Left lung (tissue), 4 donors: ENCODE measurements at regions not wholly inside any gene's neighbourhood (a gene's known extent, or its start where the extent isn't known, plus 50 kb on each side); places are given as distances from the start of the nearest gene placed in this dataset.
A peak's percentile ranks its signal among the peaks of the same experiment; 100 is the strongest.

Source experiments
- ATAC-seq: fragments of 200-7000 bp; cut with Tn5 transposase; one replicate; pipeline ENCODE4 v1.9.1; 2020; ENCODE audit warnings: moderate library complexity
- DNase-seq, 4 donors: peaks; one replicate each; pipeline ENCODE4 v3.0.0-alpha.2; 2013 to 2020
- H3K27ac ChIP-seq, 2 donors: fragments of 200-600 bp; sonication (generic) in 1 of 2; one replicate each; pipeline versions ENCODE4 v1.5.0 to v1.8.0; 2020 to 2021
- H3K27me3 ChIP-seq, 2 donors: fragments of 200-600 bp; sonication (generic) in 1 of 2; one replicate each; pipeline versions ENCODE4 v1.5.0 to v1.8.0; 2020 to 2021
- H3K36me3 ChIP-seq, 2 donors: fragments of 200-600 bp; sonication (generic) in 1 of 2; one replicate each; pipeline versions ENCODE4 v1.5.0 to v1.8.0; 2020 to 2021
- H3K4me1 ChIP-seq, 2 donors: fragments of 200-600 bp; one replicate each; pipeline ENCODE4 v1.8.0; 2021
- H3K4me3 ChIP-seq, 2 donors: fragments of 200-600 bp; sonication (generic) in 1 of 2; one replicate each; pipeline versions ENCODE4 v1.5.0 to v1.8.0; 2020 to 2021; ENCODE audit warnings: mild to moderate bottlenecking in 1 of 2
- H3K9me3 ChIP-seq, 2 donors: fragments of 200-600 bp; sonication (generic) in 1 of 2; one replicate each; pipeline versions ENCODE4 v1.5.0 to v1.8.0; 2020 to 2021
- intact Hi-C, 2 donors: fragments of 100-400 bp; cut with DNase I; formaldehyde crosslinking; loops; one replicate each; pipeline versions ENCODE4 v1.11.2 to v1.14.2; 2022
- TF ChIP-seq, protein P1 (sequence below), 2 donors: fragments of 200-600 bp; sonication (generic) in 1 of 2; IDR thresholded peaks; one replicate each; pipeline versions ENCODE4 v1.5.0 to v1.8.0; 2021; ENCODE audit warnings: antibody characterized with exemption in 2 of 2
- donor health status: DM: no; HTN: yes; CAD: no.
- donor health status: DM: no; HTN: no; CAD: no.

DNA sequence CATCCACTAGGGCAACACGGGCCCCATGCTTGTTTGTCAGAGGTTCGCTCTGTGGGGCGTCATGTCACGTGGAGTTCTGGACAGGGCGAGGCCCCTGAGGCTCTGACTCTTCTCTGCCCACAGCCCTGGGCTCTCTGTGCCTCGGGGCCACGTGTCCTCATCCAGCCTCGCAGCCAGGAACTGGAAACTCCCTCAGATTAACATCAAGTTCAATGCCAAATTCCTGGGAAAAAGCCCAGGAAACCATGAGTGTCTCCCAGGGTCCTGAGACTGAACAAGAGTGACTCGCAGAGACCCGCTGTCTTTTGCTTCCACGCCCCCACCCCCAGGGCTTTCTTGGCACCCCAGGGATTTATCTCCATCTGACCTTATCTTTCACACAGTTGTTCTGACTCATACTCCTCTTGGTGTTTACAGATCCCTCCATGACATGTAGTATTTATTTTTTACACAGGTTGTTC, 174.0 kb upstream of the PIEZO2 start:
- H3K9me3 ChIP-seq: no peaks in the 10 kb centered on the region
- ATAC-seq: peak; percentile 13
- H3K4me1 ChIP-seq: peaks cover 0 to 3% of the 10 kb centered on the region in 2 donors
- DNase-seq: no peak
- intact Hi-C loops: no loop called here
- no peak overlapping the region for H3K27ac ChIP-seq
- TF ChIP-seq, protein P1, sequence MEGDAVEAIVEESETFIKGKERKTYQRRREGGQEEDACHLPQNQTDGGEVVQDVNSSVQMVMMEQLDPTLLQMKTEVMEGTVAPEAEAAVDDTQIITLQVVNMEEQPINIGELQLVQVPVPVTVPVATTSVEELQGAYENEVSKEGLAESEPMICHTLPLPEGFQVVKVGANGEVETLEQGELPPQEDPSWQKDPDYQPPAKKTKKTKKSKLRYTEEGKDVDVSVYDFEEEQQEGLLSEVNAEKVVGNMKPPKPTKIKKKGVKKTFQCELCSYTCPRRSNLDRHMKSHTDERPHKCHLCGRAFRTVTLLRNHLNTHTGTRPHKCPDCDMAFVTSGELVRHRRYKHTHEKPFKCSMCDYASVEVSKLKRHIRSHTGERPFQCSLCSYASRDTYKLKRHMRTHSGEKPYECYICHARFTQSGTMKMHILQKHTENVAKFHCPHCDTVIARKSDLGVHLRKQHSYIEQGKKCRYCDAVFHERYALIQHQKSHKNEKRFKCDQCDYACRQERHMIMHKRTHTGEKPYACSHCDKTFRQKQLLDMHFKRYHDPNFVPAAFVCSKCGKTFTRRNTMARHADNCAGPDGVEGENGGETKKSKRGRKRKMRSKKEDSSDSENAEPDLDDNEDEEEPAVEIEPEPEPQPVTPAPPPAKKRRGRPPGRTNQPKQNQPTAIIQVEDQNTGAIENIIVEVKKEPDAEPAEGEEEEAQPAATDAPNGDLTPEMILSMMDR (IDR thresholded peaks at IDR 0.05): no peak
- no peak overlapping the region for H3K4me3 ChIP-seq
- H3K27me3 ChIP-seq: no peaks in the 10 kb centered on the region
- H3K36me3 ChIP-seq: no peaks in the 10 kb centered on the region

DNA sequence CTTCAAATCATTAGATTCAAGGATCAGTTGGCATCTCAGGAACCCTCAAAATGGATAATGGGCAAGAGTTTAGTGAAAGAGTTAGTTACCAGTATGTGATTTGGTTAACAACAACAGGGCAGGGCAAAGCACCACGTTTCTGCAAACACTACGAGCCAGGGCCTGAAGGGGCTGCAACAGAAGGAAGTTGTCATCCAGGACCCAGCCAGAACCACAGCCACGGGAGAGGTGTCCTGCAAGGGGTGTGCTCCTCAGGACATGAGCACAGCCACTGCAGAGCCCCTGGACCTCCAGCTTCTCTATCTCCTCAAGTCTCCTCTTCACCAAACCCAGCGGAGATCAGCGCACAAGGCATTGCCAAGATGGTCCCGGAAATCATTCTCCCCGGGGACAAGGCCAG, 173.3 kb upstream of the PIEZO2 start:
- intact Hi-C loops: no loop called here
- H3K4me1 ChIP-seq: peaks cover 0 to 3% of the 10 kb centered on the region in 2 donors

DNA sequence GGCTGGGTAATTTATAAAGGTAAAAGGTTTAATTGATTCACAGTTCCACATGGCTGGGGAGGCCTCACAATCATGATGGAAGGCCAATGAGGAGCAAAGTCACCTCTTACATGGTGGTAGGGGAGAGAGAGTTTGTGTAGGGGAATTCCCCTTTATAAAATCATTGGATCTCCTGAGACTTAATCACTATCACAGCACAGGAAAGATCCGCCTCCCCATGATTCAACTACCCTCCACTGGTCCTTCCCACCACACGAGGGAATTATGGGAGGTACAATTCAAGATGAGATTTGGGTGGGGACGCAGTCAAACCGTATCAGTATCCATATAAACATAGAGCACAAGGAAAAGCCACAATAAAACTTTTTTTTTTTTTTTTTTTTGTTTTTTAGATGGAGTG, 172.6 kb upstream of the PIEZO2 start:
- Histone ChIP-seq H3K4me1 (peaks cover 0 to 2% of the 10 kb centered on the region in 2 donors), H3K27ac (no peak overlapping the region), H3K27me3 (no peaks in the 10 kb centered on the region), H3K4me3 (no peak overlapping the region), H3K36me3 (no peaks in the 10 kb centered on the region), H3K9me3 (no peaks in the 10 kb centered on the region)
- intact Hi-C loops: no loop called here
- TF ChIP-seq, protein P1 (IDR thresholded peaks at IDR 0.05): no peak
- no peak for ATAC-seq
- DNase-seq: no peak

More for the DNA sequence above, 173.3 kb upstream of the PIEZO2 start:
- no peak overlapping the region for H3K27ac ChIP-seq
- no peak overlapping the region for H3K4me3 ChIP-seq
- DNase-seq (no peak), ATAC-seq (no peak)
- no peaks in the 10 kb centered on the region for H3K27me3 ChIP-seq
- H3K9me3 ChIP-seq: no peaks in the 10 kb centered on the region
- H3K36me3 ChIP-seq: no peaks in the 10 kb centered on the region
- TF ChIP-seq, protein P1 (IDR thresholded peaks at IDR 0.05): no peak

DNA sequence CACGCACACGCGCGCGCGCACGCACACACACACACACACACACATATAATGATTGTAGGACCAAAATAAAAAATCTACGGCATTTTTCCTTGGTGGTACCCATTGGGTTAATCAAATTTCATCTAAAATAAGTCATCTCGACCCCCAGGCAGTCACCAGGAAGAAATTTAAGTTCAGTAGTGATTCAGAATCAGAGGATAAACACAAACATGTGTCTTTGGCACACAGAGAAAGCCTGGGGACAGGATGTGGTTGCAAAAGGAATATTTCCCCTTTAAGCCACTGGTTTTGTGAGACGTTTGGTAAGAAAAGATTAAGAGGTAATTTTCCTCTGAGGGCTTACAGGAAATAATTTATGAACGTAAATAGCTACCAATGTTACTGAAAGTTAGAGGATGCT, 171.6 kb upstream of the PIEZO2 start:
- TF ChIP-seq, protein P1 (IDR thresholded peaks at IDR 0.05): no peak
- H3K36me3 ChIP-seq: no peaks in the 10 kb centered on the region
- H3K27me3 ChIP-seq: no peaks in the 10 kb centered on the region
- no peaks in the 10 kb centered on the region for H3K4me1 ChIP-seq
- no peak for ATAC-seq
- no peak overlapping the region for H3K27ac ChIP-seq
- H3K9me3 ChIP-seq: no peaks in the 10 kb centered on the region
- intact Hi-C loops: no loop called here
- no peak overlapping the region for H3K4me3 ChIP-seq
- DNase-seq: no peak

DNA sequence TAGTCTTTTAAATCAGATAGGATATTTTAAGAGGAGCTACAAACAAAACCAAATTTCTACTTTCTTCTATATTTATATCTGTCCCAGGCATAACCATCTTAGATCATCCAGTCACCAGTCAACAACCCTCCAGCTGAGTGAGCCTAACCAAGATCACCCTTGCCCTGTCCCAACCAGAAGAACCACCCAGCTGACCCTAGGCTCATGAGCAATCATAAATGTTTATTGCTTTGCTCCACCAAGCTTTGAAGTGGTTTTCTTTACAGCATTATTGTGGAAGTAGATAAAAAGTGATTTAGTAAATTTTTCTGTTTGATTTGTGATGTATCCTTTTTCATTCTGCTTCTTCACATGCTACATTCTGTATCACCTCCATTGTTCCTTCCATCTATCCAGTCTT, 167.2 kb upstream of the PIEZO2 start:
- Histone ChIP-seq H3K27ac (no peak overlapping the region), H3K4me3 (no peak overlapping the region), H3K4me1 (no peaks in the 10 kb centered on the region), H3K36me3 (no peaks in the 10 kb centered on the region), H3K27me3 (no peaks in the 10 kb centered on the region), H3K9me3 (no peaks in the 10 kb centered on the region)
- intact Hi-C loops: no loop called here
- DNase-seq (no peak), ATAC-seq (no peak)
- TF ChIP-seq, protein P1 (IDR thresholded peaks at IDR 0.05): no peak
